Epidermal melanocyte (primary cell): ENCODE measurements at regions not wholly inside any gene's neighbourhood (a gene's known extent, or its start where the extent isn't known, plus 50 kb on each side); places are given as distances from the start of the nearest gene placed in this dataset.

Experiments used
- DNase-seq: peaks from one replicate; pipeline ENCODE4 v3.0.0; 2011; ENCODE audit warnings: low spot score; ENCODE audit not compliant: insufficient read length

GRCh38 chr10:15462253-15462897 is 91.3 kb upstream of the FAM171A1 start:
- DNase-seq, result no peak

- no peak for DNase-seq
Observed at GRCh38 chr10:15461353-15462108, 90.4 kb upstream of the FAM171A1 start.

GRCh38 chr10:15460661-15461060 is 89.6 kb upstream of the FAM171A1 start:
- no peak for DNase-seq

- no peak for DNase-seq
Observed at GRCh38 chr10:15459218-15459617, 88.1 kb upstream of the FAM171A1 start.

- DNase-seq, result no peak
Observed at GRCh38 chr10:15457382-15457781, 86.3 kb upstream of the FAM171A1 start.

GRCh38 chr10:15455456-15455855 is 84.4 kb upstream of the FAM171A1 start:
- no peak for DNase-seq

- no peak for DNase-seq
Observed at GRCh38 chr10:15453926-15454325, 82.8 kb upstream of the FAM171A1 start.

- DNase-seq, result no peak
Observed at GRCh38 chr10:15453457-15453856, 82.4 kb upstream of the FAM171A1 start.

GRCh38 chr10:15452545-15452944 is 81.5 kb upstream of the FAM171A1 start:
- DNase-seq, result no peak

- no peak for DNase-seq
Observed at GRCh38 chr10:15451137-15452094, 80.3 kb upstream of the FAM171A1 start.

GRCh38 chr10:15448598-15448997 is 77.5 kb upstream of the FAM171A1 start:
- no peak for DNase-seq

GRCh38 chr10:15445006-15445390 is 73.9 kb upstream of the FAM171A1 start:
- no peak for DNase-seq

- no peak for DNase-seq
Observed at GRCh38 chr10:15444105-15445005, 73.3 kb upstream of the FAM171A1 start.

- DNase-seq, result no peak
Observed at GRCh38 chr10:15442056-15442455, 71.0 kb upstream of the FAM171A1 start.

GRCh38 chr10:15440204-15440711 is 69.2 kb upstream of the FAM171A1 start:
- DNase-seq, result no peak

GRCh38 chr10:15439341-15439842 is 68.3 kb upstream of the FAM171A1 start:
- no peak for DNase-seq

GRCh38 chr10:15436696-15437095 is 65.6 kb upstream of the FAM171A1 start:
- no peak for DNase-seq

- peak; percentile 36 for DNase-seq
Observed at GRCh38 chr10:15433850-15434537, 62.9 kb upstream of the FAM171A1 start.

GRCh38 chr10:15432266-15432665 is 61.2 kb upstream of the FAM171A1 start:
- no peak for DNase-seq
